NCI-H1417 (cell line): ENCODE measurements at regions not wholly inside any gene's neighbourhood (a gene's known extent, or its start where the extent isn't known, plus 50 kb on each side); places are given as distances from the start of the nearest gene placed in this dataset.
"Not testable (repeated sequence)": the region's sequence is repeated elsewhere in the genome, so short reads cannot be mapped to it uniquely, and the experiment has no call there.

Source experiments
- DNase-seq, 3 experiments: peaks; one replicate each; lab custom pipeline; 2025; lab: John Stamatoyannopoulos, UW

- peak in 1 of 3 experiments; percentile 6 for DNase-seq
Measured at GRCh38 chr16:86834451-86835035, 256.2 kb downstream of the FOXL1 start.

GRCh38 chr16:86835982-86836381 lies 257.6 kb downstream of the FOXL1 start:
- DNase-seq = no peak

DNA sequence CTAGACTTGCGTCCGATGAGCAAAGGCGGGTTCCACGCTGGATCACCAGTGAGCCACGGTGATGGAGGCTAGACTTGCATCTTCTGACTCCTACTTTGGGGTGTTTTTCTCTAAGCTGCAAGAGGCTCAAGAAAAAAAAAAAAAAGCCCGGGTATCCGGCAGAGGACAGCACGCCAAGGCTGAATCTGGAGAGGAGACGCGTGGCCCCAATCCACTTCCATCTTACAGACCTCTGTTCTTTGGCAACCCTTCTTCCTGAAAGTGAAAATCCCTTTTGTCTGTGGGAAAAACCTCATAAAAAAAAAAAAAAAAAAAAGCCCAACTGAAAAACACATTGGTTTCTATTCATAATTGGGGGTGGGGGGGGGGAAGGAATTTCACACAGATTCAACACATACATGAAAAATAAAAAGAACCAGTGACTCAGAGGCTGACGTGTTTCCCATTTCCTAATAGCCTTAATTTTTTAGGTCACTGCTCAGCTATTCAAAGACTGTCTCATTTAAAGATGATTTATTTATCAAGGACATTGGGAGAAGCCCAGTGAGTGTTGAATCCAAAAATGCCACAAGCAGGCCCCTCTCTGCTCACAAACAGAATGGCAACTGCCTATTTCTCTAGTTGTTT lies 258.3 kb downstream of the FOXL1 start:
- no peak for DNase-seq

- DNase-seq = no peak
Measured at GRCh38 chr16:86843812-86844211, 265.5 kb downstream of the FOXL1 start.

DNA sequence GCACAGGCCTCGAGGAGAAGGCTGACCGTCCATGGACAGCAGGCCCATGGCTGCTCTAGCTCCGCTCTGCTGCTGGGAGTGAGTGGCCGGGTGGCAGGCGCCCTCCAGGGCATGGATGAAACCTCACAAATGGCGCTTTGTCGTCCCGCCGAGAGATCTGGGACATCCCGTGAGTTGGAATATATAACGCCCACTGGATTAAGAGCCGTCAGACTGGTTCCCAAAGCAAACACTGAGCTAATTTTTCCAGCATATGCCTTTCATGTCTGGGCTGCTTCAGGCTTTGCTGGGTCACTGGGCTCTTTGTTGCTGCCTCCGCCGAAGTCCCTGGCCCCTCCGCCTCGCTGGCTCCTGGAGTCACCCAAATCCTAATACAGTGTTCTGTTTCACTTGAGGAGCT lies 266.3 kb downstream of the FOXL1 start:
- DNase-seq = no peak

GRCh38 chr16:86846136-86846535 lies 267.8 kb downstream of the FOXL1 start:
- no peak for DNase-seq

DNA sequence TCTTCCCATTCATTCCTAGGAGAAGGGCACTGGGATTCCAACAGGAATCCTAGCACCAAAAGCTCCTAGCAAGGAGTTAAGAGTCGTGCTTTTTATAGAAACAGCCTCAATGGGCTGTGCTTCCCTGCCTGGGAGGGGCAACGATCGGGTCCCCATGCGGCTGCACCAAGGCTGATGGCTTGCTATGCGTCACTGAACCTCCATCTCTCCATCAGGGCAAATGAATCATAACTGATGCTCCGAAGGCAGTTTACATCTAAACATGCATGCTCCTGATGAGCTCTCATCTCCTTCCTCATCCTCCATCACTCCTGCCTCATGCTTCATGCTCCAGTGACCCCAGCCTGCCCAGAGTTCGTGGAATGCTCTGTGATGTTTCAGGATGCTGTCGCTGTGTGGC lies 270.5 kb downstream of the FOXL1 start:
- DNase-seq = no peak

DNA sequence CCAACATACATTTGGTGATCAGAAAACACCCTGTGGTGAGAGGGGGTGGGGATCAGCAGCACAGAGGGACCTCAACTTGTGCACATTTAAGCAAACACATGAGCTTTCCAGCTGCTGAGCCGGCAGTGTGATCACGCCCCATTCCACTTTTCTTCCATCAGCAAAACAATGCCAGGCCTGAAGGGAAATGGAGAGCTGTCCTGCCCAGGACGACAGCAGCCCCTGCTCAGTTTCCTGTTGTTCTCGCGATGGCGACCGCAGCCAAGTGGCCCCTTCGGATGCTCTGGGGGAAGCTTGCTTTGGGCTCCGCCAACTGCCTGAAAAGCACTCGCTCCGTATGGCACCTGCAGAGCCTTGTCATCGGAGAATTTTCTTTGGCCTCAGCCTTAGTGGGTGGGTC lies 272.3 kb downstream of the FOXL1 start:
- DNase-seq = no peak

DNA sequence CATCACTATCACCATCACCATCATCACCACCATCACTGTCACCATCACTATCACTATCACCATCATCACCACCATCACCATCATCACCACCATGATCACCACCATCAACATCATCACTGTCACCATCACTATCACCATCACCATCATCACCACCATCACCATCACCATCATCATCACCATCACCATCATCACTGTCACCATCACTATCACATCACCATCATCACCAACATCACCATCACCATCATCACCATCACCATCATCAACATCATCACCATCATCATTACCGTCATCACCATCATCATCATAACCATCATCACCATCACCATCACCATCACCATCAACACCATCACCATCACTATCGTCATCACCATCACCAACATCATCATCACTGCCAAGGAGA lies 273.8 kb downstream of the FOXL1 start:
- DNase-seq = no peak

DNA sequence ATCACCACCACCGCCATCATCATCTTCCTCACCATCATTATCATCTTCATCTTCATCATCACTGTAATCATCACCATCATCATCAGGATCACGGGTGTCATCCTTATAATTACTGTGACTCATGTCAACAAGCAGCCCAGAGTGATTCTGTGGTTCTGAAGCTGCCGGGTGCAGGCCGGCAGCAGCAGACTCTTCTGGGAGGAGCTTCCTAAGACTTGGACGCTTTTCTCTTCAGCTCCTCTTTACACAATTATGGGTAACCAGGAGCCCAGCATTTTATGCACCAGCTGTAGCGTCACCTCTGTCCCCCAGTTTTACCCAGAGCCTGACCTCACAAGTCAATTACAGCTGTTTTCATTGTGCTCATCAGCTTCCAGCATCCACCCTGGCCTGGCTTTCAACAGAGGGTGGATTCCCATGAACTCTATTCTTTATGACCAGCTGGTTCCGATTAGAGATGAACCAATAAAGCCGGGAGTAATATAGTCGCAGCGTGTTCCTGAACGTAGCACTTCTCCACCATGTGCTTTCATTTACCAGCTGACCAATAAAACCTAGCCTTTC lies 275.8 kb downstream of the FOXL1 start:
- DNase-seq = no peak

- DNase-seq = no peak
Measured at GRCh38 chr16:86854626-86855294, 276.4 kb downstream of the FOXL1 start.

DNA sequence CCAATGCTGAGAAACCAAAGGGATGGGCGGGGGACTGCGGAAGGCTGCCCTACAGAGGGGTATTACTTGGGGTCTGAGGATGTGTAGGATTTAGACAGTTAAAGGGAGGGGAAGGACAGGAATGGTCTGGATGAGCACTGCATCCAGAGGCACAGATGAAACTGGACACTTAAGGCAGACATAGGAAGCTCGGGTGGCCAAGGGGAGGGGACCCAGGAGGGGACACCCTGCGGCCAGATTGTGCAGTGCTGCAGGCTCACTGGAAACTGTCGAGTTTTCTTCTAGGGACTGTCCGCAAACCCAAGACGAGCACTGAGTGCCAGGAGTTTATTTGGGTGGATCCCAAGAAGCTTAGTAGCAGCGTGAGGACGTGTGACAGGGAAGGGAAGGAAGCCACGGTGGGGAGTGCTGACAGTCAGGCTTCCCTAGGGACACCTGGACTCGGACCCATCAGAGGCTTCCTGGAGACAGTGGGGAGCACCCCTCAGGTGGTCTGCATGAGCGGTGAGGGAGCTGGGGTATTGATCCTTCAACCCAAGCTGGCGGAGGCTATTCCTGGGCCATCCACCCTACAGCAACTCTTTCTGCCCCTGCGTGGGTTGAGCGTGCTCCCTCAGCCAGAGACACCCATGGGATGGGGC lies 278.7 kb downstream of the FOXL1 start:
- DNase-seq = no peak

DNA sequence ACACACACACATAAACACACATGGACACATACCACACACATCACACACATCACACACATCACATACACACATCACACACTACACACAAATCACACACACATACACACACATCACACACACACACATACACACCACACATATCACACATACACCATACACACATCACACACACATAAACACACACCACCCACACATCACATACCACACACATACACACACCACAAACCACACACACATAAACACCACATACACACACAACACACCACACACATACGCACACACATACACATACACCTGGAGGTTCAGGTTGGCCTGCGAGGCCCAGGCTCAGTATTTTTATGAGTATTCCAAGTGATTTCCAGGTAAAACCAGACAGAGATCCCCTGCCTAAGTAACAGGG lies 279.5 kb downstream of the FOXL1 start:
- no peak for DNase-seq

DNA sequence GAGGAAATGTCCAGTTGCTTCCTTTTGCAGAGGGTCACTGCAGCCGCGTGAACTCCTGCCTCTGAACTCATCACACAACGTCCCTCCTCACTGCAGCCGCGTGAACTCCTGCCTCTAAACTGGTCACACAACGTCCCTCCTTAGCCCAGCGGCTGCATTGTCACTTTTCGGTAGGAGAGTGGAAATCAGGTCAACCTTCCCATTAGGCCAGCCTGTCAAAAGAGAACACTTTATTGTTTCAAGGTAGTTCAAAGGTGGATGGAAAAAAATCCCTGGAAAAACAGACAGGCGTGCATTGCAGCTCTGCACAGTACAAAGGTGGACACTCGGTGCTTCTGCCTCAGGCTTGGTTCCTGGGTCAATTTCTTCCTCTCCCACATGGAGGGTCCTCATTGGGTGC lies 280.2 kb downstream of the FOXL1 start:
- no peak for DNase-seq

GRCh38 chr16:86861270-86861858 lies 283.0 kb downstream of the FOXL1 start:
- not testable (repeated sequence) for DNase-seq

- peak in 2 of 3 experiments; percentile 67 to 86 for DNase-seq
Measured at GRCh38 chr16:86862595-86863280, 284.4 kb downstream of the FOXL1 start.

- DNase-seq = no peak
Measured at GRCh38 chr16:86863609-86864008, 285.3 kb downstream of the FOXL1 start.

- DNase-seq = no peak
Measured at GRCh38 chr16:86864586-86864985, 286.2 kb downstream of the FOXL1 start.

- no peak for DNase-seq
Measured at GRCh38 chr16:86865851-86866662, 287.7 kb downstream of the FOXL1 start.

GRCh38 chr16:86866986-86867722 lies 288.8 kb downstream of the FOXL1 start:
- no peak for DNase-seq
